Uterus (tissue), 2 donors: ENCODE measurements at regions not wholly inside any gene's neighbourhood (a gene's known extent, or its start where the extent isn't known, plus 50 kb on each side); places are given as distances from the start of the nearest gene placed in this dataset.

Experiments used
- POLR2A ChIP-seq, 2 donors: fragments of 450-650 bp; IDR thresholded peaks; one replicate each; pipeline ENCODE4 v1.6.1; 2016; ENCODE audit warnings: antibody characterized with exemption in 2 of 2, mild to moderate bottlenecking in 1 of 2, moderate library complexity in 1 of 2
- TF ChIP-seq, protein P1 (sequence below), 4 experiments: fragments of 200-600 bp in 2 of 4; fragments of 450-650 bp in 2 of 4; sonication (generic) in 2 of 4; IDR thresholded peaks; one replicate each; pipeline ENCODE4 v1.5.1; 2016 to 2019; ENCODE audit warnings: antibody characterized with exemption in 4 of 4, mild to moderate bottlenecking in 2 of 4, moderate library complexity in 1 of 4

DNA sequence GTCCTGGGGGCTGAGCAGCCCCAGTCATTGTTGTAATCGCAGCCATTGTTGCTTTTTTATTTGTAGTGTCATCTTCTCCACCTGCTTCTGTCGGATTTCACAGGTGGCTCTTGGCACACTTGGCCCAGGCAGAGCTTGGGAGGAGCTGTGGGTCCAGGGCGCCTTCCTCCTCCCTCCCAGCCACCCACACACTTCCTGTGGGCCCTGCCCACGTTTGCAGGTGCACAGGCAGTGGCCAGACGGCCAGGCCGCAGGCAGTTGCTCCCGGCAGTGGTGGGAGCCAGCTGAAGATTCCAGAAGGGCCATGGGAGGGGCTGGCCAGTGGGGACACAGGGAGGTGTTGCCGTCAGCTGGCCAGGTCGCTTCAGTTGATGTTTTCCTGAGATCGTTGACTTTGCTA lies 1191.9 kb downstream of the BRD1 start:
- TF ChIP-seq, protein P1, sequence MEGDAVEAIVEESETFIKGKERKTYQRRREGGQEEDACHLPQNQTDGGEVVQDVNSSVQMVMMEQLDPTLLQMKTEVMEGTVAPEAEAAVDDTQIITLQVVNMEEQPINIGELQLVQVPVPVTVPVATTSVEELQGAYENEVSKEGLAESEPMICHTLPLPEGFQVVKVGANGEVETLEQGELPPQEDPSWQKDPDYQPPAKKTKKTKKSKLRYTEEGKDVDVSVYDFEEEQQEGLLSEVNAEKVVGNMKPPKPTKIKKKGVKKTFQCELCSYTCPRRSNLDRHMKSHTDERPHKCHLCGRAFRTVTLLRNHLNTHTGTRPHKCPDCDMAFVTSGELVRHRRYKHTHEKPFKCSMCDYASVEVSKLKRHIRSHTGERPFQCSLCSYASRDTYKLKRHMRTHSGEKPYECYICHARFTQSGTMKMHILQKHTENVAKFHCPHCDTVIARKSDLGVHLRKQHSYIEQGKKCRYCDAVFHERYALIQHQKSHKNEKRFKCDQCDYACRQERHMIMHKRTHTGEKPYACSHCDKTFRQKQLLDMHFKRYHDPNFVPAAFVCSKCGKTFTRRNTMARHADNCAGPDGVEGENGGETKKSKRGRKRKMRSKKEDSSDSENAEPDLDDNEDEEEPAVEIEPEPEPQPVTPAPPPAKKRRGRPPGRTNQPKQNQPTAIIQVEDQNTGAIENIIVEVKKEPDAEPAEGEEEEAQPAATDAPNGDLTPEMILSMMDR (IDR thresholded peaks at IDR 0.05): no peak
- no peak for TF ChIP-seq POLR2A (IDR thresholded peaks at IDR 0.05)
